GM12873 (cell line): ENCODE measurements at regions not wholly inside any gene's neighbourhood (a gene's known extent, or its start where the extent isn't known, plus 50 kb on each side); places are given as distances from the start of the nearest gene placed in this dataset.

ENCODE experiments used
- CTCF ChIP-seq: IDR thresholded peaks from 2 replicates; pipeline ENCODE4 v1.5.1; 2012; ENCODE audit warnings: low read depth, mild to moderate bottlenecking, moderate library complexity, low read length, control low read depth; ENCODE audit not compliant: insufficient read depth; ENCODE audit errors: missing control alignments

- no peak for TF ChIP-seq CTCF
Observed at GRCh38 chr2:103896182-103896581, 957.7 kb upstream of the POU3F3 start.

GRCh38 chr2:103898561-103898960 lies 955.4 kb upstream of the POU3F3 start:
- TF ChIP-seq CTCF, result no peak

GRCh38 chr2:103902347-103902746 lies 951.6 kb upstream of the POU3F3 start:
- no peak for TF ChIP-seq CTCF

GRCh38 chr2:103921161-103921560 lies 932.8 kb upstream of the POU3F3 start:
- TF ChIP-seq CTCF, result no peak

- TF ChIP-seq CTCF, result no peak
Observed at GRCh38 chr2:103942199-103942598, 911.7 kb upstream of the POU3F3 start.

GRCh38 chr2:103945083-103945482 lies 908.8 kb upstream of the POU3F3 start:
- no peak for TF ChIP-seq CTCF

GRCh38 chr2:103959174-103960128 lies 894.5 kb upstream of the POU3F3 start:
- peak; percentile 55 for TF ChIP-seq CTCF
